HepG2 (cell line): ENCODE measurements at regions not wholly inside any gene's neighbourhood (a gene's known extent, or its start where the extent isn't known, plus 50 kb on each side); places are given as distances from the start of the nearest gene placed in this dataset.

Source experiments
- ATAC-seq: fragments of 200-7000 bp; cut with Tn5 transposase; 3 replicates; pipeline ENCODE4 v1.9.1; 2020; ENCODE audit warnings: mild to moderate bottlenecking, moderate library complexity
- BruUV-seq: library from RNA; stranded (reverse); fragments of 400-500 nt; replicated peaks from 2 replicates; lab custom pipeline; 2021; lab: Mats Ljungman, UMichigan
- CTCF ChIA-PET: fragments of 300-600 bp; formaldehyde crosslinking; extraction: SDS; loops from one replicate; lab custom pipeline; 2021; ENCODE audit warnings: low total read pairs, inconsistent platforms, low intra/inter-chr PET ratio; lab: Yijun Ruan, JAX
- POLR2A ChIA-PET: fragments of 350-600 bp; sonication (Branson Sonifier 250); formaldehyde crosslinking; loops from one replicate; lab custom pipeline; 2020; ENCODE audit warnings: antibody characterized with exemption, inconsistent platforms; lab: Yijun Ruan, JAX
- DNase-seq: peaks from one replicate; pipeline ENCODE4 v3.0.0-alpha.2; 2015; ENCODE audit warnings: low spot score
- FAIRE-seq: peaks from 3 replicates; lab custom pipeline; 2011; peaks lifted over from hg19 to GRCh38; lab: Jason Lieb, UNC
- H2AFZ ChIP-seq: one replicate; pipeline ENCODE4 v1.6.1; 2011; ENCODE audit warnings: low read length, inconsistent platforms
- H3K27ac ChIP-seq: fragments of 300-600 bp; 3 replicates; pipeline ENCODE4 v1.8.0; 2011; ENCODE audit warnings: mixed run types, mild to moderate bottlenecking, mixed read lengths, low read length, inconsistent platforms; ENCODE audit not compliant: insufficient read depth; ENCODE audit errors: extremely low read length
- H3K27me3 ChIP-seq, 2 experiments: fragments of 200-600 bp in 1 of 2; 2 replicates in 1 of 2; 3 replicates in 1 of 2; pipeline versions ENCODE4 v1.6.0 to v1.8.0; 2011; ENCODE audit warnings: low read length in 2 of 2, mild to moderate bottlenecking in 2 of 2, moderate library complexity in 2 of 2, inconsistent platforms in 1 of 2; ENCODE audit not compliant: insufficient read depth in 2 of 2, control insufficient read depth in 1 of 2
- H3K36me3 ChIP-seq, 2 experiments: fragments of 200-600 bp in 1 of 2; replicated peaks in 1 of 2; 2 replicates in 1 of 2; 3 replicates in 1 of 2; pipeline versions ENCODE4 v1.5.1 to v1.8.0; 2011; ENCODE audit warnings: low read length in 2 of 2, inconsistent platforms in 1 of 2; ENCODE audit not compliant: insufficient read depth in 2 of 2, control insufficient read depth in 1 of 2
- H3K4me1 ChIP-seq: 2 replicates; pipeline ENCODE4 v1.5.1; 2012; ENCODE audit warnings: low read length, inconsistent platforms; ENCODE audit not compliant: insufficient read depth
- H3K4me2 ChIP-seq: 2 replicates; pipeline ENCODE4 v1.6.0; 2011; ENCODE audit warnings: low read depth, low read length, inconsistent platforms
- H3K4me3 ChIP-seq, 3 experiments: fragments of 200-600 bp in 1 of 3; sonication (generic), shearing (Covaris generic) in 1 of 3; replicated peaks in 1 of 3; 2 replicates each; pipeline ENCODE4 v1.5.1; 2011 to 2016; ENCODE audit warnings: low read length in 3 of 3, inconsistent platforms in 2 of 3, low read depth in 2 of 3, mild to moderate bottlenecking in 2 of 3, control low read depth in 1 of 3, mixed read lengths in 1 of 3; ENCODE audit not compliant: insufficient read depth in 1 of 3
- H3K79me2 ChIP-seq: one replicate; pipeline ENCODE4 v1.6.1; 2011; ENCODE audit warnings: low read length, inconsistent platforms; ENCODE audit not compliant: insufficient read depth
- H3K9ac ChIP-seq: 2 replicates; pipeline ENCODE4 v1.6.0; 2011; ENCODE audit warnings: mild to moderate bottlenecking, low read depth, low read length, inconsistent platforms; ENCODE audit not compliant: insufficient read depth
- H3K9me3 ChIP-seq: 2 replicates; pipeline ENCODE4 v1.5.1; 2012; ENCODE audit warnings: mild to moderate bottlenecking, low read length
- H4K20me1 ChIP-seq: 2 replicates; pipeline ENCODE4 v1.6.0; 2011; ENCODE audit warnings: inconsistent platforms, mild to moderate bottlenecking, low read length, moderate library complexity; ENCODE audit not compliant: insufficient read depth
- ATF7 ChIP-seq, 2 experiments: fragments of 450-650 bp in 1 of 2; sonication (generic) in 1 of 2; formaldehyde crosslinking in 1 of 2; IDR thresholded peaks; 2 replicates each; pipeline versions ENCODE4 v1.4.0 to v1.6.1; 2016 to 2020; ENCODE audit warnings: antibody characterized with exemption in 1 of 2, mild to moderate bottlenecking in 1 of 2, missing genetic modification reagents in 1 of 2
- CENPX ChIP-seq: sonication (generic); formaldehyde crosslinking; IDR thresholded peaks from 2 replicates; pipeline ENCODE4 v1.9.0; 2021; ENCODE audit warnings: mild to moderate bottlenecking, missing genetic modification reagents, moderate library complexity
- CREB1 ChIP-seq, 2 experiments: fragments of 450-650 bp in 1 of 2; IDR thresholded peaks; 2 replicates each; pipeline ENCODE4 v1.6.1; 2016 to 2017; ENCODE audit warnings: control low read depth in 1 of 2, mild to moderate bottlenecking in 1 of 2, missing compliant biosample characterization in 1 of 2, missing genetic modification characterization in 1 of 2
- HNRNPL ChIP-seq: fragments of 200-400 bp; formaldehyde crosslinking; IDR thresholded peaks from 2 replicates; pipeline ENCODE4 v1.6.1; 2017; ENCODE audit warnings: mild to moderate bottlenecking, low read depth, low read length
- NCOA1 ChIP-seq: sonication (generic); formaldehyde crosslinking; IDR thresholded peaks from 2 replicates; pipeline ENCODE4 v1.9.0; 2021; ENCODE audit warnings: missing genetic modification reagents
- SP1 ChIP-seq, 2 experiments: fragments of 450-650 bp in 1 of 2; sonication (generic) in 1 of 2; formaldehyde crosslinking in 1 of 2; IDR thresholded peaks; 2 replicates each; pipeline versions ENCODE4 v1.4.0 to v1.6.1; 2016 to 2020; ENCODE audit warnings: missing genetic modification reagents in 1 of 2
- ZBTB49 ChIP-seq: sonication (generic); formaldehyde crosslinking; IDR thresholded peaks from 2 replicates; pipeline ENCODE4 v1.4.0; 2020; ENCODE audit warnings: missing genetic modification reagents, borderline replicate concordance
- ZNF569 ChIP-seq: sonication (generic); formaldehyde crosslinking; IDR thresholded peaks from 2 replicates; pipeline ENCODE4 v1.5.0; 2020; ENCODE audit warnings: mild to moderate bottlenecking, missing genetic modification reagents, moderate library complexity, borderline replicate concordance
- ZNF770 ChIP-seq: sonication (generic); formaldehyde crosslinking; IDR thresholded peaks from 2 replicates; pipeline ENCODE4 v1.5.0; 2020; ENCODE audit warnings: mild to moderate bottlenecking, missing genetic modification reagents
- ZSCAN25 ChIP-seq: sonication (generic); formaldehyde crosslinking; IDR thresholded peaks from 2 replicates; pipeline ENCODE4 v1.8.0; 2022; ENCODE audit warnings: mild to moderate bottlenecking, missing genetic modification reagents
- WGBS: methylation state at CpG from one replicate; pipeline ENCODE4 v1.1.6; 2017; ENCODE audit warnings: low lambda C conversion rate; 5-methylcytosine and 5-hydroxymethylcytosine counted together
- in situ Hi-C: cut with HindIII; loops from 2 replicates; pipeline ENCODE4 v1.10.0; 2017; ENCODE audit warnings: low pct_unique_long_range_greater_than_20kb; ENCODE audit not compliant: extremely low pct_ligation_motif_present
- intact Hi-C: fragments of 100-400 bp; cut with micrococcal nuclease; formaldehyde crosslinking; loops from one replicate; pipeline ENCODE4 v1.10.0; 2022; ENCODE audit not compliant: unreplicated experiment

GRCh38 chr3:18650731-18651130 lies 225.6 kb upstream of the SATB1 start (continued):
- TF ChIP-seq ZNF770 (CRISPR knock-in tag): no peak
- TF ChIP-seq CENPX (CRISPR knock-in tag): no peak
- no peak for TF ChIP-seq HNRNPL
- TF ChIP-seq ZNF569 (CRISPR knock-in tag): no peak
- TF ChIP-seq ZSCAN25 (CRISPR knock-in tag): no peak
- no peak for TF ChIP-seq SP1 (IDR thresholded peaks at IDR 0.05)
- no peak for TF ChIP-seq SP1 (CRISPR knock-in tag; IDR thresholded peaks at IDR 0.05)
- TF ChIP-seq NCOA1: no peak

GRCh38 chr3:18649666-18650363 lies 224.7 kb upstream of the SATB1 start:
- Histone ChIP-seq H3K79me2 (no peaks in the 10 kb centered on the region), H3K4me2 (no peak overlapping the region)
- POLR2A ChIA-PET: no interaction called here
- no peak for ATAC-seq
- TF ChIP-seq ATF7 (IDR thresholded peaks at IDR 0.05) (peak; percentile 68), ATF7 (CRISPR knock-in tag; IDR thresholded peaks at IDR 0.05) (no peak), ZBTB49 (CRISPR knock-in tag) (no peak), CREB1 (IDR thresholded peaks at IDR 0.05) (peak; percentile 92), CREB1 (CRISPR knock-in tag; IDR thresholded peaks at IDR 0.05) (no peak)
- TF ChIP-seq, all 625 proteins: peak for 2
- no peaks in the 10 kb centered on the region for H3K9me3 ChIP-seq
- FAIRE-seq (no peak), DNase-seq (no peak)
- H3K27me3 ChIP-seq: no peaks in the 10 kb centered on the region
- CTCF ChIA-PET: no interaction called here
- H3K4me1 ChIP-seq: no peaks in the 10 kb centered on the region
- no TSS peak for BruUV-seq
- no peak overlapping the region for H2AFZ ChIP-seq
- H3K36me3 ChIP-seq: no peaks in the 10 kb centered on the region
- H3K27ac ChIP-seq: no peak overlapping the region
- no peaks in the 10 kb centered on the region for H4K20me1 ChIP-seq
- in situ Hi-C loops: no loop called here
- no peak overlapping the region for H3K4me3 ChIP-seq
- no peak overlapping the region for H3K9ac ChIP-seq
- WGBS: 0% methylated on average over 4 of the region's 4 CpGs
- intact Hi-C loops: no loop called here
